GM21529 (cell line): ENCODE measurements at regions not wholly inside any gene's neighbourhood (a gene's known extent, or its start where the extent isn't known, plus 50 kb on each side); places are given as distances from the start of the nearest gene placed in this dataset.
"Not testable (repeated sequence)": the region's sequence is repeated elsewhere in the genome, so short reads cannot be mapped to it uniquely, and the experiment has no call there.

ENCODE experiments used
- ATAC-seq: cut with Tn5 transposase; IDR thresholded peaks from one replicate; pipeline ENCODE4 v1.9.1; 2021; ENCODE audit not compliant: unreplicated experiment

- ATAC-seq = no peak
Observed at GRCh38 chr13:50261130-50261901, 246.1 kb downstream of the KCNRG start.

DNA sequence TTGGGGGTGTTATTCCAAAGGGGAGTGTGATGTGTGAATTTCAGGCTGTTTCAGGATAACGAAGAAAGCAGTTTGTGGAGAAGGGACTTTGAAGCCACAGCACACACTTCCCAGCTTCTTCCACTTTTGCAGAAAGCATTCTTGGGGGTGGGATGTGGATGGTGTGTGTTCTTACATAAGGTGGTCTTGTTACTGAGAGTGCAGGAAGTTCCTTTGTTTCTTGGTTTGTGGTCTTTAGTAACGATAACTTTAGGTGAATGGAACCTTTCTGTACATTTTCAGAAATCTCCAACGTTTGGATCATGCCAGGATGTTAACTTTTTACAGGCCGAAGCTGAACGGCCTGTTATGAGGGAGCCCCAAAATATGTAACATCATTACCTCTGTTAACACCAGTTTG lies 251.8 kb downstream of the KCNRG start:
- no peak for ATAC-seq

GRCh38 chr13:50267917-50268316 lies 252.7 kb downstream of the KCNRG start:
- ATAC-seq = no peak

- ATAC-seq = no peak
Observed at GRCh38 chr13:50268500-50268899, 253.3 kb downstream of the KCNRG start.

DNA sequence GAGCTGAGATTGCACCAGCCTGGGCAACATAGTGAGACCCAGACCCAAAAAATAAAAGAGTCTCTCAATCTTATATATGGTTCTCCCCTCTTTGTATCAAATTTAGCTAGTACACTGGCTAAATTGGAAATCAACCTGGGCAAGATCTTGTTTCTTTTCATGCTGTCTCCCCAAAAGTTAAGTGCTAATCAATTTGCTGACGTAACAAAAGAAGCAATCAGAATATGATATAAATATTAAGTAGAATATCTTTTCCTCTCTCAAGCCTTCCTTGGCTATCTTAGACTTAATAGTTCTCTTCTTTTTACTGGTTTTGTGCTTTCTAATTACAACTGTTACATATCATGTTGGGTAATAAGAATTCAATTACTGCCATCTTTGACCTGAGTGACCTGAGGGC lies 258.9 kb downstream of the KCNRG start:
- ATAC-seq = no peak

DNA sequence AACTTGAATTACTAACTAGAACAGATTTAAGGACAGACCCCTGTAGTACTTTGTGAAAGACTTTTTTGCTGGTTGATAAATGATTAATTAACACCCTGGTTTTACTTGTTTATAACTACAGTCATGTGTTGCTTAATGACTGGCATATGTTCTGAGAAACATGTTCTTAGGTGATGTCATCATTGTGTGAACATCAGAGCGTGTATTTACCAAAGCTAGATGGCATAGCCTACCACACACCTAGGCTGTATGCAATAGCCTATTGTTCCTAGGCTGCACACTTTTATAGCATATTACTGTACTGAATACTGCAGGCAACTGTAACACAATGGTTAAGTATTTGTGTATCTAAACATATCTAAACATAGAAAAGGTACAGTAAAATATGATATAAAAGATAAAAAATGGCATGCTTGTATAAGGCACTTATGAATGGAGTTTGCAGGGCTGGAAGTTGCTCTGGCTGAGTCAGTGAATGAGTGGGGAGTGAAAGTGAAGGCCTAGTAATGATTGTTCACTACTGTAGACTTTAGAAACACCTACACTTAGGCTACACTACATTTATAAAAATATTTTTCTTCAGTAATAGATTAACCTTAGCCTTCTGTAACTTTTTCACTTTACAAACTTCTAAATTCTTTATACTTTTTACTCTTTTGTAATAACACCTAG lies 260.3 kb downstream of the KCNRG start:
- no peak for ATAC-seq

DNA sequence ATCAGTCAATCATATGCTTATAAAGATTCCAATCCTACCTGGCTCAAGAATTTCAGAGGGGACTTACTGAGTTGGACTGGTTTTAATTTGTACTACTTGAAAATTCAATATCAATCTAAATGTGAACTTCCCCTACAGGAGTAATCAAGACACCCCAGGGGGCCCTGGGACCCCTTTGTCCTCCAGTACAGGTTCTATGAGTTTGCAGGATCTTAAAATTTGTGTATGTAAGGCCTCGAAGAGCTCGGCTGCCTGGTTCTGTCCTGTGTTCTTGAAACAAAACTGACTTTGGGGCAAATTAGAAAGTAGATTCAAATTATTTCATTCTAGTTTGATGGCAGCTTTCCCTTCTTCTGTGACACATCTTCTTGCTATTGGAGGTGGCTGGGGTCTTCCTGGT lies 261.3 kb downstream of the KCNRG start:
- no peak for ATAC-seq

GRCh38 chr13:50277127-50277526 lies 261.9 kb downstream of the KCNRG start:
- ATAC-seq = no peak

DNA sequence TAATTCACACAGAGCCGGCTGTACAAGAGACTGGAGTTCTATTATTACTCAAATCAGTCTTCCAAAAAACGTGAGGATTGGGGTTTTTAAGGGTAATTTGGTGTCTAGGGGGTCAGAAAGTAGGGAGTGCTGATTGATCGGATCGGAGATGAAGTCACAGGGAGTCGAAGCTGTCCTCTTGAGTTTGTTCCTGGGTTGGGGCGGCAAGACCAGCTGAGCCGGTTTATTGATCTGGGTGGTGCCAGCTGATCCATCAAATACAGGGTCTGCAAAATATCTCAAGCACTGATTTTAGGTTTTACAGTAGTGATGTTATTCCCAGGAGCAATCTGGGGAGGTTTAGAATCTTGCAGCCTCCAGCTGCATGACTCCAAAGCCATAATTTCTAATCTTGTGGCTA lies 262.7 kb downstream of the KCNRG start:
- ATAC-seq = no peak

DNA sequence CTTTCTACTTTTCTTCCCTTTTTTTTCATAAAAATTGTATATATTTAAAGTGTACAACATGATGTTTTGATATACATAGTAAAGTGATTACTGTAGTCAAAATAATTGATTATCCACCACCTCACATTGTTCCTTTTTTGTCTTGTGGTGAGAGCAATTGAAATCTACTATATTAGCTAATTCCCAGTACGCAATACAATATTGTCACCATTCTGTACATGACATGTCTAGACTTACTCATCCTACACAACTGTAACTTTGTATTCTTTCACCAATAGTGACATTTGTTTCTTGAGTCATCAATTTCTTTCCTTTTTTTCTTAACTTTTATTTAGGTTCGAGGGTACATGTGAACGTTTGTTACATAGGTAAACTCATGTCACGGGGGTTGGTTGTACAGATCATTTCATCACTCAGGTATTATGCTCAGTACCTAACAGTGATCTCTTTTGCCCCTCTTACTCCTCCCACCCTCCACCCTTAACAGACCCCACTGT lies 265.2 kb downstream of the KCNRG start:
- no peak for ATAC-seq

DNA sequence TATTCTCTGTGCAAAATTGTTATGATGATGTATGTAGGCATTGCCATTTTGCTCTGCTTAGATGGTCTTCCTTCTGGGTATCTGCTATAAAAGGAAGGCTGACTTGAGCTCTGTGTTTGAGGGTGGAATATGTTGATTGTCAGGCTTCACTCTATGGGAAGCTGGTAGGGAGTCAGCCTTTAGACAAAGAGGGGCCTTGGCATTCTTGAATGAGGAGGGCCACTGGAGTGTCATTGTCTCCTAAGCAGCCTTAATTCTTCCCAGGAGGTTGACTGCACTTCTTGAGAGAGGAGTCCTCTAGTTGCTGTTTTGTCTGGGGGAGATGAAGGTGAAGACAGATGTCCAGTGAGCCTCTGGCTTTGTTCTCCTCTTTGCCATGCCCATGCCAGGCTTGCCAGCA lies 266.8 kb downstream of the KCNRG start:
- no peak for ATAC-seq

GRCh38 chr13:50283017-50283416 lies 267.8 kb downstream of the KCNRG start:
- ATAC-seq = no peak

GRCh38 chr13:50284540-50284939 lies 269.3 kb downstream of the KCNRG start:
- peak; percentile 79 for ATAC-seq

GRCh38 chr13:50285283-50285682 lies 270.0 kb downstream of the KCNRG start:
- peak; percentile 45 for ATAC-seq

GRCh38 chr13:50286324-50286723 lies 271.1 kb downstream of the KCNRG start:
- no peak for ATAC-seq

- ATAC-seq = no peak
Observed at GRCh38 chr13:50290186-50290585, 274.9 kb downstream of the KCNRG start.

- ATAC-seq = no peak
Observed at GRCh38 chr13:50291611-50292010, 276.4 kb downstream of the KCNRG start.

DNA sequence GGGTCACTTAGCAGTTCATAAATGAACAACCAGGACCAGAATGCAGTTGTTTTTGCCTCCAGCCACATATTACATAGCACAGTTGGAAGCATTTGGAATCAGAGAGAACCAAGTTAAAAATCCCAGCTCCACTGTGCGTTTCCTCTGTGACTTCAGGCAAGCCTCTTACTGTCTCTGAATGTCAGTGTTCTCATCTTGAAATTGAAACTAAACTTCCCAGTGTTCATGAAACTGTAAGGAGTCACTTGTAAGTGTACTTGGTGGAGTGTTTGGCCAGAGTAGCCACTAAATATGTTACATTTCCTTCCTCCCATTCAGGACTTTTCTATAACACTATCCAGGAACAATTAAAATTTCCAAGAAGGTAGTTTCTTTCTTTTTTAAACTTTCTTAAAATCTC lies 276.8 kb downstream of the KCNRG start:
- no peak for ATAC-seq

- not testable (repeated sequence) for ATAC-seq
Observed at GRCh38 chr13:50294425-50294824, 279.2 kb downstream of the KCNRG start.

DNA sequence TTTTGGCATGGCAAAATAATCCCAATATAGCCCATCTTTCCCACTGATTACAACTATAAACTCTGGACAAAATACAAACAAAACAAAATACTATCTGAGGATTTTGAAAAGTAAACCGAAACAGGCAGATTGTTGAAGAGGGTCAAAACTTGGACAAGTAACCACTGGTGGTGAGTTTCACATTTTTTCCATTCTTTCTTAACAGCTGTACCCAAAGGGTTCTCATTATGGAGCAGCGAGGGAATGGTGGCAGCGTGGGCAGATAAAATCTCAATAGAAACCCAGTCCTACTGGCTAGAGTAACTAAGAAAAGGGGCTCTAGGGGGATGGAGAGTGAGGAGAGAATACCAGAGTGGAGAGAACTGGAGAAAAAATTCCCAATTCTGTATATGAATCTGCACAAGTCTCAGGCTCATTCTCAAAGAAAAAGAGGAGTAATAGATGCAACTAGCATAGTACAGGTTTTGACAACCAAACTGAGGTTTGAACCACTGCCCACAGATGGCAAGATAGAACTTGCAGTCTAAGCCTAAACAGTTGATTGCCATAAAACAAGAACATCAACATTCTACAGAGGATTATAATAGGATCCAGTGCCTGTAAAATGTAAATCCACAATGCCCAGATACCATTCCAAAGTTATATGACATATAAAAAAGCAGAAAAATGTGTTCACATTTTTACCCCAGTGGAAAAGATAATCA lies 284.5 kb downstream of the KCNRG start:
- ATAC-seq = no peak

GRCh38 chr13:50303963-50304721 lies 288.9 kb downstream of the KCNRG start:
- no peak for ATAC-seq
